ENCODE measurements at regions not wholly inside any gene's neighbourhood (a gene's known extent, or its start where the extent isn't known, plus 50 kb on each side); places are given as distances from the start of the nearest gene placed in this dataset.
"Not testable (repeated sequence)": the region's sequence is repeated elsewhere in the genome, so short reads cannot be mapped to it uniquely, and the experiment has no call there.

DNA sequence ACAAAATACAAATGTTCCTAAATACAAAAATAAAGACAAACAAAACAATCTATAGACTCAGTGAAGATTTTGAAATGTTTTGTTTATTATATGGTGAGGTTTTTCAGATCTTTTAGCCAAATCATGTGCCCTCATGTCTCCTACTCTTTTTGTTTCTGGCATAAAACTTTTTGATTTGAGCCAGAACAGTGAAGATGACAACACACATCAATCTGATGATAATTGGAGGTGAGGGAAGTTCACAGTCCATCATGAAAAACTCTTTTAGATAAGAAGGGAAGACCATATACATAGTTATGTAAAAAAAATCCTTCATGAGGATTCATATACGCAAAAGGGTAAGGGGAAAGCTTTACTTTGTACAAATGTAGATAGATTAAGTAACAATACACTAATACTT lies 75.1 kb upstream of the OSBPL11 start:
- no peak overlapping the region for H3K4me3 ChIP-seq (replicated peaks; ENCODE audit: low read depth, low read length)
- TF ChIP-seq, protein P1, sequence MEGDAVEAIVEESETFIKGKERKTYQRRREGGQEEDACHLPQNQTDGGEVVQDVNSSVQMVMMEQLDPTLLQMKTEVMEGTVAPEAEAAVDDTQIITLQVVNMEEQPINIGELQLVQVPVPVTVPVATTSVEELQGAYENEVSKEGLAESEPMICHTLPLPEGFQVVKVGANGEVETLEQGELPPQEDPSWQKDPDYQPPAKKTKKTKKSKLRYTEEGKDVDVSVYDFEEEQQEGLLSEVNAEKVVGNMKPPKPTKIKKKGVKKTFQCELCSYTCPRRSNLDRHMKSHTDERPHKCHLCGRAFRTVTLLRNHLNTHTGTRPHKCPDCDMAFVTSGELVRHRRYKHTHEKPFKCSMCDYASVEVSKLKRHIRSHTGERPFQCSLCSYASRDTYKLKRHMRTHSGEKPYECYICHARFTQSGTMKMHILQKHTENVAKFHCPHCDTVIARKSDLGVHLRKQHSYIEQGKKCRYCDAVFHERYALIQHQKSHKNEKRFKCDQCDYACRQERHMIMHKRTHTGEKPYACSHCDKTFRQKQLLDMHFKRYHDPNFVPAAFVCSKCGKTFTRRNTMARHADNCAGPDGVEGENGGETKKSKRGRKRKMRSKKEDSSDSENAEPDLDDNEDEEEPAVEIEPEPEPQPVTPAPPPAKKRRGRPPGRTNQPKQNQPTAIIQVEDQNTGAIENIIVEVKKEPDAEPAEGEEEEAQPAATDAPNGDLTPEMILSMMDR (IDR thresholded peaks at IDR 0.05; ENCODE audit: low read length, missing control alignments) = no peak
- DNase-seq (ENCODE audit: low read depth) = no peak

GRCh38 chr3:125670945-125671344 lies 75.6 kb upstream of the OSBPL11 start:
- H3K4me3 ChIP-seq (replicated peaks; ENCODE audit: low read depth, low read length) = no peak overlapping the region
- TF ChIP-seq, protein P1 (IDR thresholded peaks at IDR 0.05; ENCODE audit: low read length, missing control alignments) = no peak
- DNase-seq (ENCODE audit: low read depth) = no peak

- no peak overlapping the region for H3K4me3 ChIP-seq (replicated peaks; ENCODE audit: low read depth, low read length)
- no peak for DNase-seq (ENCODE audit: low read depth)
- TF ChIP-seq, protein P1 (IDR thresholded peaks at IDR 0.05; ENCODE audit: low read length, missing control alignments) = no peak
Observed at GRCh38 chr3:125671461-125672243, 76.4 kb upstream of the OSBPL11 start.

DNA sequence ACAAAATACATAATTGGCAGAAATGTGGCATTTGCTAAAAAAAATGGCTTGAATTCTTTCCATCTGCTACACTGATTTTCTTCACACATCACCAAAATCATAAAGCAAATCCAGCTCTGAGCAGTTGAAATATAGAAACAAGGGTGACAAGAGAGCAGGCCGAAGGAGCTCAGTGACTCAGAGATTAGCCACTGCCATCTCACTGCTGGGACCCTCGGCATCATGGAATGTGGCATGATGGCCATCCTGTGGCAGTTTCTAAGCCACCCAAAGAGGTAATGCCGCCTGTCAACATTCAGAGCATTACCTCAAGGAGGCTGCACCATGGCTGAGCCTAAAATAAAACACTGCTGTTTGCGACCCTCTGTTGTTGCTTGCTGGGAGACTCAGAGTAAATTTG lies 80.5 kb upstream of the OSBPL11 start:
- no peak for DNase-seq (ENCODE audit: low read depth)
- no peak overlapping the region for H3K4me3 ChIP-seq (replicated peaks; ENCODE audit: low read depth, low read length)
- TF ChIP-seq, protein P1 (IDR thresholded peaks at IDR 0.05; ENCODE audit: low read length, missing control alignments) = no peak

GRCh38 chr3:125679258-125679657 lies 84.0 kb upstream of the OSBPL11 start:
- H3K4me3 ChIP-seq (replicated peaks; ENCODE audit: low read depth, low read length) = no peak overlapping the region
- no peak for DNase-seq (ENCODE audit: low read depth)
- TF ChIP-seq, protein P1 (IDR thresholded peaks at IDR 0.05; ENCODE audit: low read length, missing control alignments) = no peak

DNA sequence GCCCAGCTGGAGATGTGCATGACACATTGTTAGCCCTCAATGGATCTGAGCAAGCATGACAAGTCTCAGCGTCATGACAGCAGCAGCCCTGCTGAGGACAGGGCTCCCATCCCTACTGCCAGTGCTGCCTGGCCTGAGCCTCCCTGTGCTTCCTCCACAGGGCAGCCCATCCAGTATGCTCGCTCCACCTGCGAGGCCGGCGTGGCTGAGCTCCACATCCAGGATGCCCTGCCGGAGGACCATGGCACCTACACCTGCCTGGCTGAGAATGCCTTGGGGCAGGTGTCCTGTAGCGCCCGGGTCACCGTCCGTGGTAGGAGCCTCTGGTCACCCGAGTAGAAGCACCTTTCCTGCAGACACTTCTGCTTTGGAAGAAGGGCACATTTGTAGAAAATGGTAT lies 85.8 kb upstream of the OSBPL11 start:
- TF ChIP-seq, protein P1 (IDR thresholded peaks at IDR 0.05; ENCODE audit: low read length, missing control alignments) = no peak
- no peak overlapping the region for H3K4me3 ChIP-seq (replicated peaks; ENCODE audit: low read depth, low read length)
- DNase-seq (ENCODE audit: low read depth) = no peak

GRCh38 chr3:125681906-125682305 lies 86.6 kb upstream of the OSBPL11 start:
- not testable (repeated sequence) for DNase-seq (ENCODE audit: low read depth); H3K4me3 ChIP-seq (replicated peaks; ENCODE audit: low read depth, low read length)

GRCh38 chr3:125682610-125683009 lies 87.3 kb upstream of the OSBPL11 start:
- not testable (repeated sequence) for H3K4me3 ChIP-seq (replicated peaks; ENCODE audit: low read depth, low read length)
- DNase-seq (ENCODE audit: low read depth) = peak; percentile 76

Measured in fibroblast of pulmonary artery (primary cell).